ENCODE measurements at regions not wholly inside any gene's neighbourhood (a gene's known extent, or its start where the extent isn't known, plus 50 kb on each side); places are given as distances from the start of the nearest gene placed in this dataset.

DNA sequence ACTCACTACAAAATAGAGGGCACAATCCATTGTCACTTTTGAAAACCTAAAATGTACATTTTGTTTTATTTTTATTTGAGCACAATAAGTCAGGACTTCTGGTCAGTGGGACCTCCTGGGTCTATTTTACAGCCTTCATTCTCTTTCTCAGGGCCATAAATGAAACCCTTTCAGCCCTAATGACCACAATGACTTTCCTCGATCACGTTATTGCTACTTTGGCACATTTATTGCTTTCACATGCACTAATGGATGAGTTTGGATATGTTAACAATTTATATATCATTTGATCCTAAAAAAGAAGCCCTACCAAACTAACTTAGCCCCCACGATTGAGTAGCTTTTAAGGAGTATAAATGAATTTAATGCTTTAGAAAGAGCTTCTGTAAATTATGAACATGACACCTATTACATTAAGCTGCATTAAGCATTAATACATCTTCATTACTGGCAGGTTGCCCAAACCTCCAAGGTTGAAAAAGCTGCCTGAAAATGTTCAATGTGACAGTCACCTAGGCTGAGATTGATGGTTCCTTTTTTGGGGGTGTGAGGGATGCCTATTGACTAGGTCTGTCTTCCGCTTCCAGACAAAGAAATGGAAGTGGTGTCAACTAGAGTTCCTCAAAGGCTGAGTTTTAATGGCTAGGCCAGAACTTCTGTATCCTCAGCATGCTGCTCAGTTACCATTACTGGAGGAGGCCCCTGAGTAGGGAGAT, 296.4 kb downstream of the GPAT3 start:
- no peak for DNase-seq
- H3K27ac ChIP-seq, result no peak overlapping the region
- no peaks in the 10 kb centered on the region for H3K27me3 ChIP-seq

DNA sequence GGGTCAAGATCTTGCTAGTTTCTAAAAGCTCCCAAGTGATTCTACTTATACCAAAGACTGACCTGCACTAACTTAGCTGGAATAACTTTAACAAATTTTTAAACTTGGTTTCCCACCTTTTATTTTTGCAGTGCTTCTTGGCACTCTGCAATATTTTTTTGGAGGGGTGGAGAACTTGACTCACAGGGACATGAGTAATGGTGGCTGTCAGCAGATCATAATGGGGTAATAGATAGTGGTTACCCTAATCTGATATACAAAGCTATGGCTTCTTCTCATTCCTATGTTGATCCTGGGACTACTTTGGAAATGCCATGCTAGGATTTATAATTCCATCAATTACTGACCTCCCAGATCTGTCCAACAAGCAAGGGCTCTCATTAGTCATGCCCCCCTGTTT, 295.7 kb downstream of the GPAT3 start:
- TF ChIP-seq, protein P1, sequence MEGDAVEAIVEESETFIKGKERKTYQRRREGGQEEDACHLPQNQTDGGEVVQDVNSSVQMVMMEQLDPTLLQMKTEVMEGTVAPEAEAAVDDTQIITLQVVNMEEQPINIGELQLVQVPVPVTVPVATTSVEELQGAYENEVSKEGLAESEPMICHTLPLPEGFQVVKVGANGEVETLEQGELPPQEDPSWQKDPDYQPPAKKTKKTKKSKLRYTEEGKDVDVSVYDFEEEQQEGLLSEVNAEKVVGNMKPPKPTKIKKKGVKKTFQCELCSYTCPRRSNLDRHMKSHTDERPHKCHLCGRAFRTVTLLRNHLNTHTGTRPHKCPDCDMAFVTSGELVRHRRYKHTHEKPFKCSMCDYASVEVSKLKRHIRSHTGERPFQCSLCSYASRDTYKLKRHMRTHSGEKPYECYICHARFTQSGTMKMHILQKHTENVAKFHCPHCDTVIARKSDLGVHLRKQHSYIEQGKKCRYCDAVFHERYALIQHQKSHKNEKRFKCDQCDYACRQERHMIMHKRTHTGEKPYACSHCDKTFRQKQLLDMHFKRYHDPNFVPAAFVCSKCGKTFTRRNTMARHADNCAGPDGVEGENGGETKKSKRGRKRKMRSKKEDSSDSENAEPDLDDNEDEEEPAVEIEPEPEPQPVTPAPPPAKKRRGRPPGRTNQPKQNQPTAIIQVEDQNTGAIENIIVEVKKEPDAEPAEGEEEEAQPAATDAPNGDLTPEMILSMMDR (IDR thresholded peaks at IDR 0.05), result no peak
- no peak for TF ChIP-seq EP300 (IDR thresholded peaks at IDR 0.05)
- no peak for TF ChIP-seq POLR2A (IDR thresholded peaks at IDR 0.05)
- H3K4me3 ChIP-seq, result no peak overlapping the region
- DNase-seq, result no peak
- no peak overlapping the region for H3K27ac ChIP-seq
- intact Hi-C loops (cut with DNase I), result no loop called here
- H3K9me3 ChIP-seq, result no peaks in the 10 kb centered on the region
- no peaks in the 10 kb centered on the region for H3K27me3 ChIP-seq
- H3K4me1 ChIP-seq (ENCODE audit: insufficient read depth), result no peaks in the 10 kb centered on the region
- H3K36me3 ChIP-seq, result no peaks in the 10 kb centered on the region

More for the DNA sequence above, 296.4 kb downstream of the GPAT3 start:
- 50 to 55% (median 52%) methylated on average over 4 of the region's 4 CpGs for WGBS, 3 donors
- H3K4me3 ChIP-seq, result no peak overlapping the region
- H3K9me3 ChIP-seq, result no peaks in the 10 kb centered on the region
- H3K36me3 ChIP-seq, result no peaks in the 10 kb centered on the region
- H3K4me1 ChIP-seq (ENCODE audit: insufficient read depth), result no peaks in the 10 kb centered on the region
- TF ChIP-seq POLR2A (IDR thresholded peaks at IDR 0.05) (no peak), EP300 (IDR thresholded peaks at IDR 0.05) (no peak)
- TF ChIP-seq, protein P1 (IDR thresholded peaks at IDR 0.05), result no peak
- intact Hi-C loops (cut with DNase I), result no loop called here

DNA sequence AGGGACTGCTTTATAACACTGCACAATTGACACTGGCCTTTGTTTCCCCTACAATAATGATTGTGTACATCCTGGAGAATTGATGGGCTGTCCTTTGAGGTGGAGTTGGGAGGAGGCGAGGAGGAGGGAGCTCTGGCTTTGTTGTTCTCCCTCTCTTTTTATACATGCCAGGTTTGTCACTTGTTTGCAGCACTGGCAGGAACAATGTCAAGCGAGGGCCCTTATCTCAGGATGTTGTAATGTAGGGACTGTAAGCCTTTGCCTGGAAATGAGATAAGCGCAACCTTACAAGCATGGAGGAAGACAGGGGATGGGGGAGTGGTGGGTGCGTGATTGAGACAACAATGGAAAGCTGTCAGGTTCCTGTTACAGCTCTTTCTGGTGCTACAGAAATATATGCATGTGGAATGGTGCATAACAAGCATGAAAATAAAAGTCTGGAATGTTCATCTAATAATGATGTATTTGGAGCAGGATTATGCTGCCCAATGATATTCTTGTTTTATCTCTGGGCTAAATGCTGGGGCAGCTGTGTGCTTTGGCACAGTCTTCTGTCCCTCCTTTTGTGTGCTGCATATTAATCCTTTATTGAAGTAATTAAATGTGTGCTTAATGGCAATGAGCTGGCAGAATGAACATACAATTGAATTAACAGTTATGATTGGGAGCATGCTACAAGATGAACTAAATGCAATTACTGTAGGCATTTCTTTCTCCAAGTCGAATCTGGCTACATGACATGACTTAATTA, 294.4 kb downstream of the GPAT3 start:
- Histone ChIP-seq H3K4me1 (ENCODE audit: insufficient read depth) (no peaks in the 10 kb centered on the region), H3K4me3 (no peak overlapping the region), H3K9me3 (no peaks in the 10 kb centered on the region), H3K36me3 (no peaks in the 10 kb centered on the region), H3K27me3 (no peaks in the 10 kb centered on the region), H3K27ac (no peak overlapping the region)
- intact Hi-C loops (cut with DNase I), result no loop called here
- DNase-seq, result no peak
- 44 to 55% (median 44%) methylated on average over 5 of the region's 5 CpGs for WGBS, 3 donors
- TF ChIP-seq POLR2A (IDR thresholded peaks at IDR 0.05), result no peak
- TF ChIP-seq, protein P1 (IDR thresholded peaks at IDR 0.05), result no peak
- TF ChIP-seq EP300 (IDR thresholded peaks at IDR 0.05), result no peak

DNA sequence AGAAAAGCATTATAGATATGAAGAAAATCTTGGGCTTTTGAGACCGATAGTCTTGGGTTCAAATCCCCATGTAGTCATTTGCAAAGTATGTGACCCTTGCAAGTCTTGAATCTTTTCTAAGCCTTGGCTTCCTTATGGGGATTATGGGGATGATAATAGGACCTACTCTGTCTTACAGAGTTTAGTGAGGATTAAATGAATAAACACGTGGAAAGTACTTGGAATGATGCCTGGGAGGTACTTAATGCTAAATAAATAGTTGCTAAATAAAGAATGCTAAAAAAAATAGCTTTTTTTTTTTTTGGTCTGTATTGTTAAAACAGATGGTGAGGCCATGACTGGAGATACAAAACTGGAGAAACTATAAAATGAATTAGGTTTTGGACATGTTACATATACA, 292.7 kb downstream of the GPAT3 start:
- Histone ChIP-seq H3K27me3 (no peaks in the 10 kb centered on the region), H3K9me3 (no peaks in the 10 kb centered on the region), H3K4me1 (ENCODE audit: insufficient read depth) (no peaks in the 10 kb centered on the region), H3K36me3 (no peaks in the 10 kb centered on the region), H3K27ac (no peak overlapping the region), H3K4me3 (no peak overlapping the region)
- WGBS, 3 donors, result 52 to 61% (median 60%) methylated on average over 2 of the region's 2 CpGs
- intact Hi-C loops (cut with DNase I), result no loop called here
- TF ChIP-seq POLR2A (IDR thresholded peaks at IDR 0.05), result no peak
- TF ChIP-seq, protein P1 (IDR thresholded peaks at IDR 0.05), result no peak
- no peak for TF ChIP-seq EP300 (IDR thresholded peaks at IDR 0.05)
- DNase-seq, result no peak
